Kidney (tissue), 13 donors: ENCODE measurements at regions not wholly inside any gene's neighbourhood (a gene's known extent, or its start where the extent isn't known, plus 50 kb on each side); places are given as distances from the start of the nearest gene placed in this dataset.
A peak's percentile ranks its signal among the peaks of the same experiment; 100 is the strongest.

Experiments used
- DNase-seq, 5 donors: peaks; one replicate each; pipeline ENCODE4 v3.0.0-alpha.2; 2013 to 2020
- FAIRE-seq: peaks from 2 replicates; lab custom pipeline; 2012; peaks lifted over from hg19 to GRCh38; lab: Jason Lieb, UNC
- H3K27ac ChIP-seq, 2 donors: one replicate each; pipeline ENCODE4 v1.7.0; 2013; ENCODE audit warnings: low read depth in 2 of 2, low read length in 2 of 2, inconsistent platforms in 1 of 2
- H3K27me3 ChIP-seq: one replicate; pipeline ENCODE4 v1.7.1; 2013; ENCODE audit warnings: low read length, inconsistent platforms; ENCODE audit not compliant: control insufficient read depth, insufficient read depth
- H3K36me3 ChIP-seq, 3 donors: one replicate each; pipeline versions ENCODE4 v1.7.0 to v1.7.1; 2013; ENCODE audit warnings: low read length in 3 of 3, control low read depth in 1 of 3, inconsistent platforms in 1 of 3; ENCODE audit not compliant: insufficient read depth in 3 of 3, control insufficient read depth in 2 of 3
- H3K4me1 ChIP-seq, 3 donors: one replicate each; pipeline versions ENCODE4 v1.7.0 to v1.7.1; 2013; ENCODE audit warnings: low read length in 3 of 3, inconsistent platforms in 1 of 3, low read depth in 1 of 3; ENCODE audit not compliant: control insufficient read depth in 2 of 3, insufficient read depth in 2 of 3
- H3K4me3 ChIP-seq, 3 donors: one replicate each; pipeline versions ENCODE4 v1.7.0 to v1.8.1; 2013; ENCODE audit warnings: low read length in 3 of 3, control low read depth in 1 of 3, inconsistent platforms in 1 of 3
- H3K9ac ChIP-seq, 3 donors: one replicate each; pipeline versions ENCODE4 v1.7.0 to v1.7.1; 2013; ENCODE audit warnings: low read length in 3 of 3, control low read depth in 1 of 3, inconsistent platforms in 1 of 3
- H3K9me3 ChIP-seq, 3 donors: one replicate each; pipeline versions ENCODE4 v1.7.0 to v1.7.1; 2013; ENCODE audit warnings: low read length in 3 of 3, control low read depth in 1 of 3, inconsistent platforms in 1 of 3; ENCODE audit not compliant: control insufficient read depth in 2 of 3, insufficient read depth in 1 of 3
- intact Hi-C: fragments of 100-400 bp; cut with DNase I; formaldehyde crosslinking; loops from one replicate; pipeline ENCODE4 v1.11.1; 2022
- TF ChIP-seq, protein P1 (sequence below): IDR thresholded peaks from 3 replicates; pipeline ENCODE4 v1.5.1; 2012; ENCODE audit warnings: mild to moderate bottlenecking, moderate library complexity, borderline replicate concordance; ENCODE audit not compliant: insufficient read depth; ENCODE audit errors: extremely low read depth
- donor health status: control.
- donor health status: control.
- donor health status: control.
- donor health status: control.
- donor health status: control.
- donor health status: DM: yes; HTN: yes; CAD: no.
- donor health status: Normal renal cell carcinoma (clear cell type).

DNA sequence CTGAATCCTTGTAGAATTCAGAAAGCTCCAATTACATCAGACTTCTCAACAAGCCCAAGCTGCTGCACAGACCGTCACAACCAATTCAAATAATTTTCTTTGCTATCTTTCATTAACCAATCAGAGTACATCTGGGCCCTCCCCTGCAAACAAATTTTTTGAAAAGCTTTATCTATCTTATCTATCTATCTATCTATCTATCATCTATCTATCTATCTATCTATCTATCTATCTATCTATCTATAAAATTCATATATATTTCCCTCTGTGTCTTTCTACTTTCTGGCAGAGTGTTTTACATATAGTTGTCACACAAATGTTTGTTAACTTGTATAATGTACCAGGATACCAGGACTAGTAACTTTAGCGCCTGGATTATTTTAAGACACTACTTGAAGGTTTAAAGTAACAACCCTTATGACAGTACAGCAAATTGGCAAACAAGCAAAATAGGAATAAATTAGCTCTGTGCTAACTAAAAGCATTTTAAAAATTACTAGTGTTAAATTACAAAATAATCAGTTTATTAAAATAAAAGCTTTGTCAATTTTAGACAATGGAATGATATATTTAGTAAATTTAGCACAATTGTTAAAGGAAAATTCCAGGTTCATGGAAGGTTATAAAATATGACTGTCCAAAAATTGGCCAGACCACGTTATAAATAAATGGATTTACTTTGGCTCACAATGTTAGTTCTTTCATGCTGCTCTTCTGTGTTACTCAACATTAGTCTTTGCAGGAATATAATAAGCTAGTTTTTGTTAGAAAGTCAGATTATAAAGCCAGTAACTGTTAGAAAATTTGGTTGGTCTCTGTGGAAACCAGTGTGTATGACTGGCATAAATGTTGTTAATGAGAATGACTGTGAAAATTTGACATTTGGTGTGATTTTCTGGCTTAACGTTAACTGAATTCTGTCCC is 138.6 kb downstream of the SUCNR1 start:
- Histone ChIP-seq H3K9ac (no peak overlapping the region), H3K27me3 (no peaks in the 10 kb centered on the region), H3K27ac (no peak overlapping the region), H3K9me3 (no peaks in the 10 kb centered on the region), H3K4me3 (no peak overlapping the region), H3K36me3 (no peaks in the 10 kb centered on the region), H3K4me1 (no peaks in the 10 kb centered on the region)
- DNase-seq (no peak), FAIRE-seq (no peak)
- intact Hi-C loops: no loop called here
- TF ChIP-seq, protein P1, sequence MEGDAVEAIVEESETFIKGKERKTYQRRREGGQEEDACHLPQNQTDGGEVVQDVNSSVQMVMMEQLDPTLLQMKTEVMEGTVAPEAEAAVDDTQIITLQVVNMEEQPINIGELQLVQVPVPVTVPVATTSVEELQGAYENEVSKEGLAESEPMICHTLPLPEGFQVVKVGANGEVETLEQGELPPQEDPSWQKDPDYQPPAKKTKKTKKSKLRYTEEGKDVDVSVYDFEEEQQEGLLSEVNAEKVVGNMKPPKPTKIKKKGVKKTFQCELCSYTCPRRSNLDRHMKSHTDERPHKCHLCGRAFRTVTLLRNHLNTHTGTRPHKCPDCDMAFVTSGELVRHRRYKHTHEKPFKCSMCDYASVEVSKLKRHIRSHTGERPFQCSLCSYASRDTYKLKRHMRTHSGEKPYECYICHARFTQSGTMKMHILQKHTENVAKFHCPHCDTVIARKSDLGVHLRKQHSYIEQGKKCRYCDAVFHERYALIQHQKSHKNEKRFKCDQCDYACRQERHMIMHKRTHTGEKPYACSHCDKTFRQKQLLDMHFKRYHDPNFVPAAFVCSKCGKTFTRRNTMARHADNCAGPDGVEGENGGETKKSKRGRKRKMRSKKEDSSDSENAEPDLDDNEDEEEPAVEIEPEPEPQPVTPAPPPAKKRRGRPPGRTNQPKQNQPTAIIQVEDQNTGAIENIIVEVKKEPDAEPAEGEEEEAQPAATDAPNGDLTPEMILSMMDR: no peak

DNA sequence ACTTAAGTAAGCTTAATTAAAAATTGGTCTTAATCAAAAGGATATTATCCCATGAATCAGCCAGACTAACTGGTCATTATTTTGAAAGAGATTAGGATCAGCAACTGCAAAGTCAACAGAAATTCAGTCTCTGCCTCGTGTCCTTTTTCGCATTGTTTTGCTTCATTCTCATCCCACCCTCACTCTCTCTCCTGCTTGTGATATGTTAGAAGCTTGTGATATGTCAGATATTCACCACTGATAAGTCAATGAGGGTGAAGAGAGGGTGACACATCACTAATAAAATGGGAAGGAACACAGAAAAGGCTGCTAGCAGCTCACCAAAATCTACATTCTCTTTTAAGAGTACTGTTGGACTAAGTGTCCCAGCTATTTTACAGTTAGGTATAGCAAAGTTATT is 146.1 kb downstream of the SUCNR1 start:
- Histone ChIP-seq H3K27me3 (no peaks in the 10 kb centered on the region), H3K27ac (no peak overlapping the region), H3K9me3 (no peaks in the 10 kb centered on the region), H3K4me1 (no peaks in the 10 kb centered on the region), H3K36me3 (no peaks in the 10 kb centered on the region), H3K4me3 (no peak overlapping the region), H3K9ac (no peak overlapping the region)
- intact Hi-C loops: no loop called here
- TF ChIP-seq, protein P1: no peak
- FAIRE-seq: no peak
- DNase-seq: no peak

DNA sequence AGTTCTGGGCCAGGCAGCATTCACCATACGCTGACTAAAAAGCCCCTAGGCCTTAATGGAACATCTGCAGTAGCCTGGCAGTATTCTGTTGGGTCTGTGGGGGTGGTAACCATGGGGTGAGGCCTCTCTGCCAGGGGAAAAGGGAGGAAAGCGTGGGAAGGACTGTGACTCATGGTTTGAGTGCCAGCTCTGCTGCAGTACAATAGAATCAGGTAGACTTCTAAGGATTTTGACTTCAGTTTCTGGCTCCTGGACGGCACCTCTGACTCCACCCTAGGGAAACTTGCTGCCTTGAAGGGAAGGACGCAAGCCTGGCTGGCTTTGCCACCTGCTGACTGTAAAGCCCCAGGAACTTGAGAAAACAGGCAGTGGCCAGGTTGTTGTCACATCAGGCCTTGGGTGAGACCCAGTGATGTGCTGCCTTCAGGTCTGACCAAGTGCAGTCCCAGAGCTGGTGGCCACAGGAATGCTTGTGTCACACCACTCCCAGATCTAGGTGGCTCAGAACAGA is 148.6 kb downstream of the SUCNR1 start:
- no peak for FAIRE-seq
- intact Hi-C loops: no loop called here
- H3K9ac ChIP-seq: no peak overlapping the region
- no peaks in the 10 kb centered on the region for H3K4me1 ChIP-seq
- TF ChIP-seq, protein P1: no peak
- DNase-seq: peak in 1 of 5 donors; percentile 53
- no peaks in the 10 kb centered on the region for H3K27me3 ChIP-seq
- H3K27ac ChIP-seq: no peak overlapping the region
- H3K4me3 ChIP-seq: no peak overlapping the region
- H3K9me3 ChIP-seq: no peaks in the 10 kb centered on the region
- no peaks in the 10 kb centered on the region for H3K36me3 ChIP-seq
